GM19395 (cell line): ENCODE measurements at regions not wholly inside any gene's neighbourhood (a gene's known extent, or its start where the extent isn't known, plus 50 kb on each side); places are given as distances from the start of the nearest gene placed in this dataset.

Experiments used
- ATAC-seq: cut with Tn5 transposase; IDR thresholded peaks from one replicate; pipeline ENCODE4 v1.9.1; 2021; ENCODE audit warnings: mild to moderate bottlenecking, moderate library complexity; ENCODE audit not compliant: unreplicated experiment

DNA sequence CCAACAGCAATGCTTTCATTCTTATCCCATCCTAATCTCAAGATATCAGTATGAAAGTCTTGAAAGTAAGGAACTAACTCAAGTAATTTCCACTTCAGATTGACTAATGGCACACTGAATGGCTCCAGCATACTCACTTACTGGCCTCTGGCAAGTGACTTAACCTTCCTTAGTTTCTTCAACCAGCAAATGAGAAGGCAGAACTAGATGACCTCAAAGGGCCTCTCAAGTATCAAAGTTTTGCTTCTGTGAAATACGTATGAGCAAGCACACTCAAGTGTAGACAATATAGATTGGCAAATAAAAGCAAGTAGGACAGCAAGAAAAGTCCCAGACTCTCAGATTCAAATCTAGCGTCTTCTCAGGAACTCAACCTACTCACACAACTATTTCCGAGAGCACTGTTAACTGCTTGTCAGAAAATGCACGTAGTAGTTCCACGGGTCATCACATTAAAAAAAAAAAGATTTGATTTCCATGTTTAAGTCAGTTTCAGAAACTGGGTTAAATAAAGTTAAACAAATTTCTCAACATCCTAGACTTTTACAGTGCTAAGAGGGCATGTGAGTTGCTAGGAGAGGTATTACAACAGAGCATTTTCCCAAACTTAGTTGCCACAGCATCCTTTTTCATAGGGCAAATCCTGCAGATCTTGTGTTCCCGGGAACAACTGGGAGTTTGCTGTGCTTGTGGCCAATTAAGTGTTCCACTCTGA lies 276.9 kb upstream of the KLF14 start:
- ATAC-seq = no peak

DNA sequence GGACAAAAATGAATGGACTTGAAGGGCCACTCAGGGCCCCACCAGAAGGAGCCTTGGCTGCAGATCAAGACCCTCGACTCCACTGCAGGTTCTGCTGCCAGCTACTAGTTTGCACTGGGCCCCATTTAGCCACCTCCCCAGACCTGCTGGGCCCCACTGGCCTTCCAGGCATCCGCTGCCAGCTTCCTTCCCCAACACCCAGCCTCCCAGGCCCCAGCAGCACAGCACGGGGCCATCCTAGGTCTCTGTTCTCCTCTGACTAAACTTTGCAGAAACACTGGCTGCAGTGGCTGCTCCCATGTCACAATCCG lies 277.4 kb upstream of the KLF14 start:
- ATAC-seq = no peak

DNA sequence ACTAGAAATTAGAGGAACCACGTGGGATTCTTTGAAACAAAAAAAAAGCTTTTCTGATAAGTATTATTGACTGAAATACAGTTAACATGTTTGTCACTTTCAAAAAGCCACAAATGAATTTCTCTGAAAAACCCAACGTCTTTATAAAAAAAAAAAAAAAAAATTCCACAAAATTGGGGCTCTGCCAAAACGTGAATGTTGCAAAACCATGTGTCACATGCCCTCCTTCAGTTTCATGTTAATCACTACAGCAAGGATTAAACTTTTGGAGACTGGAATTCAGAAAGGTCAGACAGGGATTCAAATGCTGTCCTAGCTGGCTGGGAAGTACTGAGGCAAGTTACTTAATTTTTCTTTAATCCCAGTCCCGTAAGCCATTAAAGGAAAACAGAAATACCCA lies 278.0 kb upstream of the KLF14 start:
- no peak for ATAC-seq

DNA sequence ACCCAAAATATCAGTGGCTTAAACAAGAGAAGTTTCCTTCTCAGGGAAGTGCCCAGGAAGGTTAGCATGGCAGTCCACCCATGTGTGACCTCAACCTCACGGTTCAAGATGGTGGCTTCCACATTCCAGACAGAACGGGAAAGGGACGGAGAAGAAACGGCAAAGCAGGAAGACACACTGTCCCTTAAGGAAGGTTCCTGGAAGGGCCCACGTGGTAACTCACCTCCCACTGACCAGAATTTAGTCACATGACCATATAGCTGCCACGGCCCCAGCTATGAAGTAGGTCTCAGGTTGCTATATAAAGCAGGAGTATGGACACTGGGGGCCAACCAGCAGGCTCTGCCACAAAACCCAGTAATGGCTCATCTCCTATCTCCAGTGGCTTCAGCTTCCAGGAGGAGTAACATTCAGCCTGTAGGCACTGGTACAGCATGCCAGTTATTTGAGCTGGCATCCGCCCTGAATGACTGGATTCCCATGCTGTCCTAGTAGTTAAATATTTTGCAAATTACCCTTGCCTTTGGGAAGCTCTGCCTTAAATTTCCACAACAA lies 278.5 kb upstream of the KLF14 start:
- no peak for ATAC-seq

DNA sequence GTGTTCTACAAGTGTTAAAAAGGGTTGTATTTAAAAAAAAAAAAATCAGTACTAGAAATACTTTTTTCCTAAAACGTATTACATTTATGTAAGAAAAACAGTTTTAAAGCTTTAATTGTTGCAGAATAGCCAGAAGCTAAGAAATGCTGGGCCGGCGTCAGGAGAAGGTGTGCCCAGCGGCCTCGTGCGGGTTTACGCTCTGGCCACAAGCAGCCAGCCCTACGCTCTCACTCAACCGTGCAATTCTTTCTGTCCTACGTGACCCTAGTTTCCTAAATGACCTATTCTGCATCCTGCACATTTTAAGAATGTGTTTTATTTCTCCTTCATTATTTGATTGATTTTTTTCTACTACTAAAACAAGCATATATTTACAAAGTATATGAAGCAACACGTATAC lies 279.7 kb upstream of the KLF14 start:
- no peak for ATAC-seq

DNA sequence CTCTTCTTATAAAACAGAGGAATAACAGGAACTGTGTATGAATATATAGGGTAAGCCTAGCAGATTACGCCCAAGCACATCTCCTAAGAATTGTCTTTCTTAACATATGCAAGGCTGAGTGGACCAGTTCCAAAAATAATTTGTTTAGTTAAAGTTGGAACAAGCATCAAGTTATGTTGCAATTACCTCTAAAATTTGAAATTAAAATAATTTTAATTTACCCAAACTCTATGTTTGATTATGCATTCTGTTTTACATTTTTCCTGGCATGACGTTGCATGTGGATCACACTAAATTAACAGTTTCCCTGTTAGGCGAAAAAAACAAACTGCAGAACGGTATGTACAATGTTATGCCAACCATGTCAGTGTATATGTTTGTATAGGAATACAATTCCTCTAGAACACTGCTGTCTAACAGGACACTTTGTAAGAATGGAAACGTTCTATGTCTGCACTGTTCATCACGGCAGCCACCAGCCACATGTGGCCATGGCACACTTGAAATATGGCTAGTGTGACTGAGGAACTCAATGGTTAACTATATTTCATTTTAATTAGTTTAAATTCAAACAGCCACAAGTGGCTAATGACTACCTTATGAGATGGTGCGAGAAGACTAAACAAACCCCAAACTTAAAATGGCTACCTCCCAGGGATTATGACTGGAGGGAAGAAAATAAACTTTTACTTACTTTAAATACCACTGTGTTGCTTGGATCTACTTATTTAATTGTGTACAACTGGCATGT lies 281.1 kb upstream of the KLF14 start:
- no peak for ATAC-seq

DNA sequence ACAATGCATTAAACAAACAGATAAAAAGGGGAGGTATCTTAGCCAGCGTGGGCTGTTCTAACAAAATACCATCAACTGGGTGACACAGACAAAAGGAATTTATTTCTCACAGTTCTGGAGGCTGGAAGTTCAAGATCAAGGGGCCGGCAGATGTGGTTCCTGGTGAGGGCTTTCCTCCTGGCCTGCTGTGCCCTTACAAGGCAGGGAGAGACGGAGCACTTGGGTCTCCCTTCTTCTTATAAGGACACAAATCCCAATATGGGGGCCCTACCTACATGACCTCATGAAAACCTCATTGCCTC lies 281.6 kb upstream of the KLF14 start:
- no peak for ATAC-seq

DNA sequence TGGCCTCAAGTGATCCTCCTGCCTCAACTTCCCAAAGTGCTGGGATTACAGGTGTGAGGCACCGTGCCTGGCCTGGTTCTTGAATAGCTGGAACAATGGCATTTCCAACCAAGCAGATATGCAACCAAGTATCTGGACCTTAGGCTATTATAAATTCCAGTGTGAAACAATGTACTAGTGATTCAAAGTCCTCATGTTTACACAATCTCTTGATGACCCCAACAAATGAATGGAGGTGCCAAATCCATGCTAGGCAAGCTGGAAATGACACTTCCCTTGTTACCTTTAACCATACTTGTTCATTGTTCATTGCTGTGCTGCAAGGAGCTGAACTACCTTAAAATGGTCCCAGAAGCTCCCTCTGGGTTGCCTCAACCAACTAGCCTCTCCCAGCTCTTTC lies 282.2 kb upstream of the KLF14 start:
- no peak for ATAC-seq

DNA sequence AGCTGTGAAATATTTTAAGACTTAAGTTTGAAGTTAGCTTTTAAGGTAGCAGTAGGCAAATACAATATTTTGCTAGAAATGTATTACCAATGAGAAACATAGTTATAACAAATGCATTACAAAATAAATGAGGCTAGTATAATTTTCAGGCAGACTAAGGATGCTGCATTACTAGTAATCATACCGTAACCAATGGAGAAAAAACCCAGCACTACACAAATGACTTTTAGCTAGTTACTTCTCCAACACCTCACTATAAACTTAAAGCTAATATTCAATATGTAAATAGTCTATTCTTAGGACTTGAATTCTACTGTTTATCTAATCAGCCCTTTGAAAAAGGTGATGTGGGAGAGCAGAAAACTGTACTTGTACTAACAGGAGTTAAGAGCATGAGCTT lies 285.3 kb upstream of the KLF14 start:
- ATAC-seq = no peak

DNA sequence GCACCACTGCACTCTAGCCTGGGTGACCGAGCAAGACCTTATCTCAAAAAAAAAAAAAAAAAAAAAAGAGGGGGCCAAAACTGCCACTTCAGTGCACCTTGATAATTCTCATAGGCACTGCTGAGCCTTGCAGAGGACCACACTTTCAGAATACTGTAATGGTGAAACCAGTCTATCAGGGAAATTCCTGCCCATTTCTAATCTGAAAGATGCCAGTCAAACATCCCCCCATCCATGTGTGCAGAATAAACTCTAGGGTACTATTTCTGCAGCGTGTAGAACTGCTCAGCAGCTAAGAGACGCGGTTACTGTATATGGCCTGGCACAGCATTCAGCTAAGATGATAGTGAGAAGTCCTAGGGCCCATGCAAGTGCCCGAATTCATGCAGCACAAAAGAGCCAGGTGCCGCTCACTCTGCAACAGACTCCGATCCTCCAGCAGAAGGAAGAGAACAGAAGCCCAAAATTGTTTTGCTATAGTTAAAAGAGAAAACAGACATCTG lies 286.8 kb upstream of the KLF14 start:
- ATAC-seq = no peak

DNA sequence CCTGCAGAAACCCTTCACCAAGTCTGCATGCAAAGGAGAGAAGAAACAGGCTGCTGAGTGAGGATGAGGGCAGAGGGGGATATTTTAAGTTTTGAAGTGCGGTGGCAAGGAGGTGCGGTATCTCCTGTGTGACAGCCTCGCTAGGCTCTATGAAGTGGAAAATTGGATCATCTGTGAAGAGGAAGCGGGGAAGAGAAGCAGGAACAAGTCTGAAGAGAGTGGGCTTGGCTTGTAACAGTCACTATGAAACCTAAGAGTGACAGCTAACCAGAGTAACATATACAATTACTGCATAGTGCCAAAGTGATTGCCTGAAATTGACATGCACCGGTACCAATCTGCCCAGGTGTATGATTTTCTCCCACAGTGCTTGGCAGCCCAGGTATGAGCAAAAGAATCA lies 287.5 kb upstream of the KLF14 start:
- peak; percentile 54 for ATAC-seq

DNA sequence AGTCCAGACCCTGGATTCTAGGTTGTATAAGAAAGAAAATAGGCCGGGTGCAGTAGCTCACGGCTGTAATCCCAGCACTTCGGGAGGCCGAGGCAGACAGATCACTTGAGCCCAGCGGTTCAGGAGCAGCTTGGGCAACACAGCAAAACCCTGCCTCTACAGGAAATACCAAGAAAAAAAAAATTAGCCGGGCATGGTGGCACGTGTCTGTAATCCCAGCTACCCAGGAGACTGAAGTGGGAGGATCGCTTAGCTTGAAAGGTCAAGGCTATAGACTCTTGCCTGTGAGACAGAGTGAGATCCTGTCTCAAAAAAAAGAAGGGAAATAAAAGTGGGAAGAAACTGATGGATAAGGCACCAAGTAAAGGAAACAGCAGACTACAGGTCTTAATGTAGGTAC lies 287.9 kb upstream of the KLF14 start:
- ATAC-seq = no peak

DNA sequence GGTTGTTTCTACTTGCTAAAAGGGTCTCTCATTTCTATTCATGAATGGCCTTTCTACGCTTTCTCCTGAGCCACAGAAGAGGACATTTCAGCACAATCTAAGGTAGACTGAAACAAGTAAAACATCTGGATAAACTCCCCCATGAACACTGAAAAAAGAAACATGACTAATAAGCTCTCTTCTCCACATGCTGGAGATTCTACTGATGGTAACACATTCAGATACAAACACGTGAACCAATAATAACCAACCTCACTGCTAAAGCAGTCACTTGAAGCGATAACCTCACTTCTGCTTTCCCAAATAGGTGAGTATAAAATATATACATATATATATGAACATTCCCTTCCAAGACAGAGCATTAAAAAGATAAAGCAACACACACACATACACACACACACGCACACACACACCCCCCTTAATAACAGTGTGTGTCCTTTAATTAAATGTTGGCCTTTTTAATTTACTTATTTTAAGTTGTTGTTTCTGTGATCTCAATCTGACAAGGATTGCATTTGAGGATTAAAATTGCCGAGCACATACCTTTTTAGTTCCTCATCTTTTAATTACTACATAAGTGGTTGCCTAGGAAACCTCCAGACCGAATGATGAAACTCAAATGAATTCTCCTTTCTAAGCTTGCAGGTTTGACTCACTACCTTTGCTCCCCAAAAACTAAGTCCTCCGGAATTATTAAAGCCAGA lies 292.4 kb upstream of the KLF14 start:
- peak; percentile 48 for ATAC-seq

DNA sequence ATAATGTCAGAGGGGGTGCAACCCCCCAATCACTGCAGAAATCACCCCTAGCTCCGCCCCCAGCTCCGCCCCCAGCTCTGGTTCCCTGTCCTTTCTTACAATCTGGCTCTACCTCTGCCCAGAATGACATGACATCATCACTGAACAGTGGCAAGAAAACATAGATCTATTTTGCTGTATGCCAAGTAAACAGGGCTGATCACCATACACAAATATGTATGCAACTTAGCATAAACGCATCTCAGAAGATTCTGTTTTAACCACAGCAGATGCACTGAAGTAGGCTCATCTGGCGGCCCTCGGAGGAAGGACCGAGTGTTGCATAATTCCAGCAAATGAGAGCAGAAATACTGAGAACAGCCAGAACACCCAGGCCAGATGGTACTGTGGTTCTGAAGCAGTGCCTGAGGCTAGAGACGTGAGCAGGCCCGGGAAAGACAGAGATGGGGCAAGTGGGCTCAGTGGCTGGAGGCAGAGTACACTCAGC lies 293.3 kb upstream of the KLF14 start:
- no peak for ATAC-seq

DNA sequence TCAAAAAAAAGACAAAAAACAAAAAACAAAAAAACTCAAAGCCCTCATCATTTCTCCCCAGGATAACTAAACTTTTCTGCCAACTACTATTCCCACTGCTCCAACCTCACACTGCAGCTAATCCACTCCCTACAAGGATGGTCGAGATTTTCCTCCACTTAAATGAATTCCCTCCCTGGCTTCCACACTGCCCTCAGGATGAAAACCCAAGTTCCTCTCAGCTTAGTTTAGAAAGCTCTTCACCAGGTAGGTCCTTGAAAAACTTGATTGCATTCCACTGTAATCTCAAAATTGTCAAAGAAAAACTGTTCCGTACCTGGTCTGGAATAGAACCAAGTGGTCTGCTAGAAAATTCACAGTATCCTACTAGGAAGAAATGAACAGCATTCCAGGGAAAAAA lies 294.3 kb upstream of the KLF14 start:
- no peak for ATAC-seq

DNA sequence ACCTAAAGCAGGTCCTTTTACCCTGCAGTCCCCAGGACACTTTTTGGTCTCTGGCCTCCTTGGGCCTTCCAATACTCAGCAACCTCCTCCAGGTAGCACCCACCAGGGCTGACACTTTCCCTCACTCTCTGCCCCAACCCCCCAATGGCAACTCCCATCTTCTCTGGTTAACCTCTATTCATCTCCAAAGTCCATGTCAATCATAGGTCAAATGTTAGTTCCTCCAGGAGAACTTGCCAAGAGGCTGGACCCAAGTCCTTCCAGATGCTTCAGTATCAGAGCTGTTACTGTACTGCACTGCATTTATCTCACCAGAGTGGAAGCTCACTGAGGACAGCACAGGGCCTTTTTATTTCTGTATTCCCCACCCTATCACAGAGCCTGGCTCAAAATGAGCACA lies 295.0 kb upstream of the KLF14 start:
- no peak for ATAC-seq

DNA sequence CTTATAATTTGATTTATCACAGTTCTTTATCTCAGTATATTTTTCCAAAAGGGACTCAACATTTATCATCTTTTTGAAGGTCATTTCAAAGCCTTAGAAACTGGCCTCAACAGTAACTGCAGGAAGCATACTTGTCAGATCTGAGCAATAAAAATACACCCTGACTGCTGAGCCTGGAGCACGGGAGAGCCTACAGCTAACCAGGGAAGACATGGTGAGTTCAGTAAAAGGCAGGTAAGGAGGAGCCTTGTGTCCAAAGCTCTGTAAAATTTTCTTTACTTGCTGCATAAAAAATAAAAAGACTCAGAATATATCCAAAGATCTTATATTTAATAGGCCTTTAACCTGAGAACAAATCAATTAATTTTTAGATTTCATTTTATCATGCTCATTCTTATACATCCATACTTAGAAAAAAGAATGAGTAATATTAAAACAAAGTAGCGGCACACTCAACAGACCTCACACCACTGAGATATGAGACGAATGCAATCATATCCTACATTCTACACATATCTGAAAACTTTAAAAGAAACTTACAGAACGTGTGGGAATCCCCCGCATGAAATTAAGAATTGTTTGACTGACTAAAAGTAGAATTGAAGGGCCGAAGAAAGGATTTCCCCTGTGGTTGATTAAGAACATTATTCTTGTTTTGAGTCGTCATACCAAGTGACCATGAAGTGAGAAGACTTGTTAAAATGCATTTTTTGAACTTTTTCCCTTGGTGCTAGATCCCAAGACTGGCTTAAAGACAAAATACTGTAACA lies 296.4 kb upstream of the MKLN1 start:
- ATAC-seq = peak; percentile 75

DNA sequence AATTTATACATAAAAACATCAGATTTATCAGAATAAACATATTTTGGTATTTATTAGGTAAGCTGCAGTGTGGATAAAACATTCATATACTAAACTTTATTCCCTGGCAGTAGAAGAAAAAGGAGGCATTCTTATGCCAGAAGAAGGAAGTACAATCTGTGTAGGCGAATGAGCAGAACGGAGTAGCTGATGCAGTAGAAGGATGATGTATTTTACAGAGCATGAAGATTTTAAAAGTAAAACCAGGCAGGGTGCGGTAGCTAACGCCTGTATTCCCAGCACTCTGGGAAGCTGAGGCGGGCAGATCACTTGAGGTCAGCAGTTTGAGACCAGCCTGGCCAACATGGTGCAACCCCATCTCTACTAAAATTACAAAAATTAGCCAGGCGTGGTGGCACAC lies 294.9 kb upstream of the MKLN1 start:
- no peak for ATAC-seq

DNA sequence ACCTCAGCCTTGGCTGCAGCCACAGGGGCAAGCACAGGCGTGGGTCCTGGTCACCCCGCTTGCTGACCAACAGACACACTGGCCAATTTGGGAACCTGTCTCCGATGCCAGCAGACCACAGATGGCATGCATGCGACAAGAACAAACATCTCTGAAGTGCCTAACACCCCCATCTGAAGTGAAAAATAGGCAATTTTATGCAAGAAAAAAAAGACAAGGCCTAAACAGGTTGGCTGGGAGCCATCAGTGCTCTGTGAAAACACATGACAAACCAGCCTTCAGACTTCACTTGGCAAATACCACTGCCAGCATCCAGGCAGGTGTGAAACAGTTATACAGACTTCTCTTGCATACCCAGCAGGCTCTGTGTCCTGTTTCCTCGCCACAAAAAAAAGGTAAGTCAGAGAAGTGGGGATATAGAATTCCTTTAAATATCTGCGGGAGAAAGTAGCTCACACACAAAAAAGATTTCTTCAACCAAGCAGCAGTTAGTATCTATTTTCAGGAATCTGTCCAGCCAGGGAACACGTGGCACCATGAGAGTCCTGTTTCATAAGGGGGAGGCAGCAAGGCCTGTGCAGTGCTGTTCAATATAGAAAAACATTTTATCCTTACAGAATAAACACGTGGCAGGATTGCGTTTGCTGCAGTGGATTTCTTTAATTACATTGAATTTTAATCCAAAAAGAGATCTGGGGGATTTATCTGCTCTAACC lies 293.4 kb upstream of the MKLN1 start:
- ATAC-seq = no peak

DNA sequence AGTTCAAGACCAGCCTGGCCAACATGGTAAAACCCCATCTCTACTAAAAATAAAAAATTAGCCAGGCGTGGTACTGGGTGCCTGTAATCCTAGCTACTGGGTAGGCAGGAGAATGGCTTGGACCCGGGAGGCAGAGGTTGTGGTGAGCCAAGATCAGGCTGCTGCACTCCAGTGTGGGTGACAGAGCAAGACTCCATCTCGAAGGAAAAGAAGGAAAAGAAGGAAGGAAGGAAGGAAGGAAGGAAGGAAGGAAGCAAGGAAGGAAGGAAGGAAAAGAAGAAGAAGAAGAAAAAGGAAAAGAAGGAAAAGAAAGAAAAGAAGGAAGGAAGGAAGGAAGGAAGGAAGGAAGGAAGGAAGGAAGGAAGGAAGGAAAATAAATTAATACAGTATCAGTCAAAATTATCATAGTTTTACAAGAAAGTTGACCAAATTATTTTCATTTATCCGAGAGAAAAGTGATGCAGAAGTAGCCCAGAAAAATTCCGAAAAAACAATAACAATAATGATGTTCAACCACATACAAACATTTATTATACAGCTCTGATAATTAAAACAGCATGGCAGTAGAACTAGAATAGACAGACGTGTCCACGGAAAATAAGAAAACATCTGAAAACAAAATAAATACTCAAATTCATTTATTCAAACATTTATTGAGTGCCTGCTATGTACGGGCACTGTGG lies 292.4 kb upstream of the MKLN1 start:
- ATAC-seq = no peak
